MG63 (cell line): ENCODE measurements at regions not wholly inside any gene's neighbourhood (a gene's known extent, or its start where the extent isn't known, plus 50 kb on each side); places are given as distances from the start of the nearest gene placed in this dataset.

Experiments used
- DNase-seq: peaks from one replicate; pipeline ENCODE4 v3.0.0-alpha.2; 2020
- H3K27me3 ChIP-seq: fragments of 250-450 bp; sonication (Bioruptor Pico); 2 replicates; pipeline ENCODE4 v1.5.1; 2020; ENCODE audit warnings: mild to moderate bottlenecking, moderate library complexity
- H3K36me3 ChIP-seq: fragments of 250-450 bp; sonication (Bioruptor Pico); 2 replicates; pipeline ENCODE4 v1.5.1; 2020; ENCODE audit warnings: mild to moderate bottlenecking, moderate library complexity
- H3K4me3 ChIP-seq: fragments of 250-450 bp; sonication (Bioruptor Pico); 2 replicates; pipeline ENCODE4 v1.5.1; 2020; ENCODE audit warnings: mild to moderate bottlenecking, moderate library complexity
- H3K9me3 ChIP-seq: fragments of 250-450 bp; sonication (Bioruptor Pico); 2 replicates; pipeline ENCODE4 v1.5.1; 2020; ENCODE audit warnings: mild to moderate bottlenecking, moderate library complexity

GRCh38 chr20:52833901-52834300 lies 138.3 kb upstream of the TSHZ2 start:
- DNase-seq = no peak
- Histone ChIP-seq H3K4me3 (no peak overlapping the region), H3K27me3 (no peaks in the 10 kb centered on the region), H3K9me3 (no peaks in the 10 kb centered on the region), H3K36me3 (no peaks in the 10 kb centered on the region)

GRCh38 chr20:52832151-52832774 lies 139.9 kb upstream of the TSHZ2 start:
- no peaks in the 10 kb centered on the region for H3K36me3 ChIP-seq
- H3K27me3 ChIP-seq = no peaks in the 10 kb centered on the region
- no peak for DNase-seq
- H3K9me3 ChIP-seq = no peaks in the 10 kb centered on the region
- no peak overlapping the region for H3K4me3 ChIP-seq

- Histone ChIP-seq H3K9me3 (no peaks in the 10 kb centered on the region), H3K36me3 (no peaks in the 10 kb centered on the region), H3K27me3 (no peaks in the 10 kb centered on the region), H3K4me3 (no peak overlapping the region)
- DNase-seq = no peak
Observed at GRCh38 chr20:52830598-52830997, 141.6 kb upstream of the TSHZ2 start.

GRCh38 chr20:52829111-52829510 lies 143.0 kb upstream of the TSHZ2 start:
- Histone ChIP-seq H3K36me3 (no peaks in the 10 kb centered on the region), H3K4me3 (no peak overlapping the region), H3K9me3 (no peaks in the 10 kb centered on the region), H3K27me3 (no peaks in the 10 kb centered on the region)
- DNase-seq = no peak

GRCh38 chr20:52828199-52828598 lies 144.0 kb upstream of the TSHZ2 start:
- Histone ChIP-seq H3K36me3 (no peaks in the 10 kb centered on the region), H3K4me3 (no peak overlapping the region), H3K9me3 (no peaks in the 10 kb centered on the region), H3K27me3 (no peaks in the 10 kb centered on the region)
- DNase-seq = no peak

GRCh38 chr20:52826722-52827121 lies 145.4 kb upstream of the TSHZ2 start:
- no peak for DNase-seq
- H3K9me3 ChIP-seq = no peaks in the 10 kb centered on the region
- H3K36me3 ChIP-seq = no peaks in the 10 kb centered on the region
- no peaks in the 10 kb centered on the region for H3K27me3 ChIP-seq
- H3K4me3 ChIP-seq = no peak overlapping the region

- Histone ChIP-seq H3K36me3 (no peaks in the 10 kb centered on the region), H3K9me3 (no peaks in the 10 kb centered on the region), H3K4me3 (no peak overlapping the region), H3K27me3 (no peaks in the 10 kb centered on the region)
- DNase-seq = no peak
Observed at GRCh38 chr20:52826321-52826720, 145.8 kb upstream of the TSHZ2 start.

GRCh38 chr20:52824494-52825216 lies 147.5 kb upstream of the TSHZ2 start:
- Histone ChIP-seq H3K9me3 (no peaks in the 10 kb centered on the region), H3K36me3 (no peaks in the 10 kb centered on the region), H3K27me3 (no peaks in the 10 kb centered on the region), H3K4me3 (no peak overlapping the region)
- no peak for DNase-seq

- no peaks in the 10 kb centered on the region for H3K36me3 ChIP-seq
- DNase-seq = no peak
- H3K4me3 ChIP-seq = no peak overlapping the region
- no peaks in the 10 kb centered on the region for H3K9me3 ChIP-seq
- no peaks in the 10 kb centered on the region for H3K27me3 ChIP-seq
Observed at GRCh38 chr20:52823303-52823702, 148.9 kb upstream of the TSHZ2 start.

GRCh38 chr20:52820641-52821292 lies 151.4 kb upstream of the TSHZ2 start:
- Histone ChIP-seq H3K4me3 (no peak overlapping the region), H3K9me3 (no peaks in the 10 kb centered on the region), H3K27me3 (peaks cover 3% of the 10 kb centered on the region; the same call in 1 of the 2 replicates), H3K36me3 (no peaks in the 10 kb centered on the region)
- no peak for DNase-seq

- DNase-seq = no peak
- no peaks in the 10 kb centered on the region for H3K9me3 ChIP-seq
- H3K27me3 ChIP-seq = peaks cover 3% of the 10 kb centered on the region; the same call in 1 of the 2 replicates
- H3K36me3 ChIP-seq = no peaks in the 10 kb centered on the region
- no peak overlapping the region for H3K4me3 ChIP-seq
Observed at GRCh38 chr20:52818491-52818890, 153.7 kb upstream of the TSHZ2 start.

- DNase-seq = no peak
Observed at GRCh38 chr20:52817981-52818380, 154.2 kb upstream of the TSHZ2 start.

GRCh38 chr20:52817511-52817910 lies 154.6 kb upstream of the TSHZ2 start:
- no peak for DNase-seq
- peaks cover 3% of the 10 kb centered on the region; the same call in 1 of the 2 replicates for H3K27me3 ChIP-seq
- no peaks in the 10 kb centered on the region for H3K36me3 ChIP-seq
- H3K9me3 ChIP-seq = no peaks in the 10 kb centered on the region
- no peak overlapping the region for H3K4me3 ChIP-seq

More at GRCh38 chr20:52817981-52818380, 154.2 kb upstream of the TSHZ2 start:
- H3K36me3 ChIP-seq = no peaks in the 10 kb centered on the region
- H3K4me3 ChIP-seq = no peak overlapping the region
- peaks cover 3% of the 10 kb centered on the region; the same call in 1 of the 2 replicates for H3K27me3 ChIP-seq
- no peaks in the 10 kb centered on the region for H3K9me3 ChIP-seq

- no peaks in the 10 kb centered on the region for H3K36me3 ChIP-seq
- H3K9me3 ChIP-seq = no peaks in the 10 kb centered on the region
- peaks cover 3% of the 10 kb centered on the region; the same call in 1 of the 2 replicates for H3K27me3 ChIP-seq
- no peak overlapping the region for H3K4me3 ChIP-seq
- DNase-seq = no peak
Observed at GRCh38 chr20:52814371-52814770, 157.8 kb upstream of the TSHZ2 start.

GRCh38 chr20:52812231-52812847 lies 159.8 kb upstream of the TSHZ2 start:
- no peak for DNase-seq
- no peaks in the 10 kb centered on the region for H3K36me3 ChIP-seq

GRCh38 chr20:52809003-52809402 lies 163.2 kb upstream of the TSHZ2 start:
- Histone ChIP-seq H3K36me3 (no peaks in the 10 kb centered on the region), H3K9me3 (no peaks in the 10 kb centered on the region), H3K27me3 (no peaks in the 10 kb centered on the region), H3K4me3 (no peak overlapping the region)
- no peak for DNase-seq

More at GRCh38 chr20:52812231-52812847, 159.8 kb upstream of the TSHZ2 start:
- Histone ChIP-seq H3K4me3 (no peak overlapping the region), H3K27me3 (peaks cover 3% of the 10 kb centered on the region; the same call in 1 of the 2 replicates), H3K9me3 (no peaks in the 10 kb centered on the region)

- Histone ChIP-seq H3K36me3 (no peaks in the 10 kb centered on the region), H3K9me3 (no peaks in the 10 kb centered on the region), H3K27me3 (no peaks in the 10 kb centered on the region), H3K4me3 (no peak overlapping the region)
- DNase-seq = no peak
Observed at GRCh38 chr20:52806918-52807317, 165.2 kb upstream of the TSHZ2 start.
